GM23338 (cell line): ENCODE measurements at regions not wholly inside any gene's neighbourhood (a gene's known extent, or its start where the extent isn't known, plus 50 kb on each side); places are given as distances from the start of the nearest gene placed in this dataset.

Source experiments
- ATAC-seq: fragments of 200-7000 bp; cut with Tn5 transposase; 3 replicates; pipeline ENCODE4 v1.9.1; 2020
- DNase-seq: peaks from one replicate; pipeline ENCODE4 v3.0.0-alpha.2; 2015; ENCODE audit warnings: low spot score
- H2AFZ ChIP-seq: fragments of 200-600 bp; sonication (generic); 2 replicates; pipeline ENCODE4 v1.8.0; 2016; ENCODE audit warnings: antibody characterized with exemption, mild to moderate bottlenecking, moderate library complexity
- H3F3A ChIP-seq: fragments of 200-600 bp; sonication (generic); replicated peaks from 2 replicates; pipeline ENCODE4 v1.8.0; 2017; ENCODE audit warnings: antibody characterized with exemption, mixed run types, low read depth
- H3K27ac ChIP-seq: fragments of 200-600 bp; sonication (generic); 2 replicates; pipeline ENCODE4 v1.6.1; 2016; ENCODE audit warnings: low read depth
- H3K27me3 ChIP-seq: fragments of 200-600 bp; sonication (generic); 2 replicates; pipeline ENCODE4 v1.8.0; 2016; ENCODE audit warnings: mild to moderate bottlenecking, mixed run types, moderate library complexity; ENCODE audit not compliant: insufficient read depth
- H3K36me3 ChIP-seq: fragments of 200-600 bp; sonication (generic); 2 replicates; pipeline ENCODE4 v1.8.0; 2016; ENCODE audit warnings: mild to moderate bottlenecking; ENCODE audit not compliant: insufficient read depth
- H3K4me1 ChIP-seq: fragments of 200-600 bp; sonication (generic); 2 replicates; pipeline ENCODE4 v1.8.0; 2016; ENCODE audit warnings: mild to moderate bottlenecking, moderate library complexity; ENCODE audit not compliant: insufficient read depth
- H3K4me2 ChIP-seq: fragments of 200-600 bp; sonication (generic); 2 replicates; pipeline ENCODE4 v1.7.1; 2017; ENCODE audit warnings: mixed run types
- H3K4me3 ChIP-seq: fragments of 200-600 bp; sonication (generic); 2 replicates; pipeline ENCODE4 v1.6.1; 2016; ENCODE audit warnings: mixed run types
- H3K79me2 ChIP-seq: fragments of 200-600 bp; sonication (generic); replicated peaks from 2 replicates; pipeline ENCODE4 v1.8.0; 2017; ENCODE audit warnings: mild to moderate bottlenecking; ENCODE audit not compliant: insufficient read depth
- H3K9me2 ChIP-seq: fragments of 200-600 bp; sonication (generic); 2 replicates; pipeline ENCODE4 v1.8.0; 2017; ENCODE audit not compliant: insufficient read depth
- H4K20me1 ChIP-seq: fragments of 200-600 bp; sonication (generic); replicated peaks from 2 replicates; pipeline ENCODE4 v1.8.0; 2017; ENCODE audit warnings: mild to moderate bottlenecking; ENCODE audit not compliant: insufficient read depth
- H3K27ac Mint-ChIP-seq: 2 replicates; pipeline ENCODE4 v1.8.0; 2020; ENCODE audit warnings: inconsistent platforms, mild to moderate bottlenecking, moderate library complexity, mixed read lengths
- H3K27me3 Mint-ChIP-seq: 3 replicates; pipeline ENCODE4 v1.8.0; 2022; ENCODE audit warnings: low read depth, mild to moderate bottlenecking, moderate library complexity, mixed read lengths, inconsistent platforms; ENCODE audit not compliant: insufficient read depth, poor library complexity
- H3K36me3 Mint-ChIP-seq: 3 replicates; pipeline ENCODE4 v1.8.0; 2021; ENCODE audit warnings: low read depth, mild to moderate bottlenecking, inconsistent platforms, moderate library complexity, mixed read lengths
- H3K4me1 Mint-ChIP-seq: 3 replicates; pipeline ENCODE4 v1.8.0; 2020; ENCODE audit warnings: mild to moderate bottlenecking, inconsistent platforms, mixed read lengths
- H3K4me3 Mint-ChIP-seq: 3 replicates; pipeline ENCODE4 v1.8.0; 2021; ENCODE audit warnings: moderate library complexity, mild to moderate bottlenecking, inconsistent platforms, mixed read lengths
- H3K9me3 Mint-ChIP-seq: 3 replicates; pipeline ENCODE4 v1.8.0; 2020; ENCODE audit warnings: moderate library complexity, mild to moderate bottlenecking, inconsistent platforms, mixed read lengths
- CREB1 ChIP-seq: fragments of 250-450 bp; sonication (Bioruptor Pico); IDR thresholded peaks from 2 replicates; pipeline ENCODE4 v1.5.0; 2020; ENCODE audit warnings: low read depth, mild to moderate bottlenecking, moderate library complexity
- CTCF ChIP-seq, 2 experiments: fragments of 200-600 bp in 1 of 2; sonication (generic) in 1 of 2; conservative IDR thresholded peaks; 2 replicates each; pipeline versions ENCODE4 v1.5.1 to v1.6.1; 2016 to 2017; ENCODE audit warnings: antibody characterized with exemption in 2 of 2, low read depth in 2 of 2, mild to moderate bottlenecking in 2 of 2, moderate library complexity in 1 of 2
- ETS1 ChIP-seq: IDR thresholded peaks from 2 replicates; pipeline ENCODE4 v1.6.1; 2016; ENCODE audit warnings: antibody characterized with exemption
- EZH2 ChIP-seq: fragments of 200-600 bp; sonication (generic); IDR thresholded peaks from one replicate; pipeline ENCODE4 v1.8.0; 2017; ENCODE audit warnings: antibody characterized with exemption, mild to moderate bottlenecking, low read depth; ENCODE audit not compliant: unreplicated experiment
- EZH2phosphoT487 ChIP-seq: fragments of 200-600 bp; sonication (generic); IDR thresholded peaks from one replicate; pipeline ENCODE4 v1.8.1; 2018; ENCODE audit warnings: antibody characterized with exemption; ENCODE audit not compliant: unreplicated experiment
- JUNB ChIP-seq: IDR thresholded peaks from one replicate; pipeline ENCODE4 v1.6.1; 2016; ENCODE audit warnings: antibody characterized with exemption; ENCODE audit not compliant: unreplicated experiment
- POLR2AphosphoS5 ChIP-seq: IDR thresholded peaks from 2 replicates; pipeline ENCODE4 v1.6.1; 2016; ENCODE audit warnings: antibody characterized with exemption, low read depth
- REST ChIP-seq: IDR thresholded peaks from one replicate; pipeline ENCODE4 v1.6.1; 2018; ENCODE audit warnings: antibody characterized with exemption; ENCODE audit not compliant: unreplicated experiment
- STAT1 ChIP-seq: IDR thresholded peaks from one replicate; pipeline ENCODE4 v1.6.1; 2016; ENCODE audit warnings: antibody characterized with exemption; ENCODE audit not compliant: unreplicated experiment
- ZNF114 ChIP-seq: fragments of 250-450 bp; sonication (Bioruptor Pico); IDR thresholded peaks from 2 replicates; pipeline ENCODE4 v1.5.0; 2020; ENCODE audit warnings: mild to moderate bottlenecking, moderate library complexity
- ZNF331 ChIP-seq: fragments of 250-450 bp; sonication (Bioruptor Pico); IDR thresholded peaks from 2 replicates; pipeline ENCODE4 v1.5.0; 2020; ENCODE audit warnings: low read depth, mild to moderate bottlenecking, moderate library complexity
- ZNF462 ChIP-seq: fragments of 250-450 bp; sonication (Bioruptor Pico); IDR thresholded peaks from 2 replicates; pipeline ENCODE4 v1.5.0; 2020; ENCODE audit warnings: mild to moderate bottlenecking, moderate library complexity

- Histone ChIP-seq H3F3A (no peaks in the 10 kb centered on the region), H3K79me2 (no peaks in the 10 kb centered on the region), H3K4me1 (no peaks in the 10 kb centered on the region), H3K27ac (no peak overlapping the region), H3K36me3 (no peaks in the 10 kb centered on the region), H4K20me1 (no peaks in the 10 kb centered on the region), H3K4me3 (no peak overlapping the region), H3K4me2 (no peak overlapping the region), H2AFZ (0 out of 2 replicates have a peak overlapping the region, but pooled peaks have one; percentile 28), H3K27me3 (no peaks in the 10 kb centered on the region), H3K9me2 (0 out of 2 replicates have a peak, but pooled peaks cover 8% of the 10 kb centered on the region)
- no peak overlapping the region for H3K4me3 Mint-ChIP-seq
- ATAC-seq = no peak
- no peaks in the 10 kb centered on the region; the same call in 2 of the 3 replicates for H3K36me3 Mint-ChIP-seq
- no peaks in the 10 kb centered on the region for H3K4me1 Mint-ChIP-seq
- H3K9me3 Mint-ChIP-seq = no peaks in the 10 kb centered on the region
- H3K27ac Mint-ChIP-seq = no peak overlapping the region
- H3K27me3 Mint-ChIP-seq = peaks cover 3% of the 10 kb centered on the region
- TF ChIP-seq CTCF (conservative IDR thresholded peaks at IDR 0.05; ENCODE audit: low read depth in 2 of 2) = no peak
- TF ChIP-seq REST = no peak
- no peak for TF ChIP-seq ZNF462
- no peak for TF ChIP-seq EZH2
- no peak for TF ChIP-seq ZNF331
- no peak for TF ChIP-seq JUNB
- no peak for TF ChIP-seq ETS1
- TF ChIP-seq CREB1 (CRISPR knock-in tag) = no peak
- TF ChIP-seq STAT1 = no peak
- no peak for TF ChIP-seq ZNF114 (CRISPR knock-in tag)
- no peak for TF ChIP-seq EZH2phosphoT487
- no peak for TF ChIP-seq POLR2AphosphoS5
- no peak for DNase-seq
These were observed 118.9 kb upstream of the CAB39 start for GRCh38 chr2:230593765-230594164.
